ENCODE measurements at regions not wholly inside any gene's neighbourhood (a gene's known extent, or its start where the extent isn't known, plus 50 kb on each side); places are given as distances from the start of the nearest gene placed in this dataset.

- peaks cover 0 to 16% (median 12%) of the 10 kb centered on the region in 4 donors for H3K4me1 ChIP-seq
- peak overlapping the region in 2 of 5 donors; percentile 7 to 68 for H3K27ac ChIP-seq
- H3K36me3 ChIP-seq = no peaks in the 10 kb centered on the region
- TF ChIP-seq CTCF (IDR thresholded peaks at IDR 0.05) (no peak), POLR2AphosphoS5 (IDR thresholded peaks at IDR 0.05) (no peak), EP300 (IDR thresholded peaks at IDR 0.05) (no peak), POLR2A (IDR thresholded peaks at IDR 0.05) (no peak)
- H3K4me3 ChIP-seq = no peak overlapping the region
- WGBS, 5 donors = 79 to 88% (median 82%) methylated on average over 2 of the region's 2 CpGs
- no peaks in the 10 kb centered on the region for H3K27me3 ChIP-seq
- no peak for DNase-seq
- no peaks in the 10 kb centered on the region for H3K9me3 ChIP-seq
- intact Hi-C loops (cut with DNase I; ENCODE audit: low total_unique reads) = no loop called here
These were observed 54.8 kb upstream of the DYRK2 start for GRCh38 chr12:67593461-67594330.

DNA sequence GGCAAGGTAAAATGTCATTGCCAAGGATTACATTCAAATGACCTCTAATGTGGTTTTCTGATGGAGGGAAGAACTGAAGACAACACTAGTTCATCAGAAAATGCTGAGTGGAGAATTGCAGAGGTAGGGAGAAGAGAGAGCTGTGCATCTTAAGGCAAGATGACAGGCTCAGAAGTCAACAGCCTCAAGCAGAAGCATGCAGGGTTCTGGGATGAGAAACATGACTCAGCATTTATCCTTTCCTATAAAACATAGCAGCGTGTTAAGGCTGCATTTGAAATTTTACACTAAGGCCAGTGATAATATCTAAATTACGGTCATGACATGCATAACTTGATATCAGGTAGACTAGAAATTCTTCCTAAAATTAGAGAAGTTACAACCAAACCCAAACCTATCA lies 53.7 kb upstream of the DYRK2 start:
- no peak overlapping the region for H3K27ac ChIP-seq
- intact Hi-C loops (cut with DNase I; ENCODE audit: low total_unique reads) = no loop called here

DNA sequence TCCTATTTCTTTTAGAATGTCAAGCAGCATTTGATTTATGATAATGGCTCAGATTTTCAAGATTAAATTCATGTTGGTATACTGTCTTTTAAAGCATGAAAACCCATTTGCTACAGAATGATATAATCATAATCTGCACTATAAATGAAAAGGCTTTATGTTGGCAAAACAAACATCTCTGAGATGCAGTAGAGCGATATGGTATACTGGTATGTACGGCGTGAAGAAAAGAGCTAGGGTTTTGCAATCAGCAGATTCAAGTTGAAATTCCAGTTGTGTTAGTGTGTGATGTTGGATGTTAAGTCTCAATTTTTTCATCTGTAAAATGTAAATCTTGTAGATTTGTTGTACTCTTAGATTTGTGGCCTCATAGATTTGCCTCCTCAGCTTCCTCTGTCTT lies 53.2 kb upstream of the DYRK2 start:
- Histone ChIP-seq H3K4me3 (no peak overlapping the region), H3K9me3 (no peaks in the 10 kb centered on the region), H3K4me1 (peaks cover 0 to 16% (median 12%) of the 10 kb centered on the region in 4 donors), H3K27ac (no peak overlapping the region), H3K27me3 (no peaks in the 10 kb centered on the region), H3K36me3 (no peaks in the 10 kb centered on the region)
- WGBS, 5 donors = 64 to 80% (median 66%) methylated on average over 3 of the region's 3 CpGs
- no peak for TF ChIP-seq EP300 (IDR thresholded peaks at IDR 0.05)
- TF ChIP-seq POLR2A (IDR thresholded peaks at IDR 0.05) = no peak
- no peak for TF ChIP-seq CTCF (IDR thresholded peaks at IDR 0.05)
- no peak for TF ChIP-seq POLR2AphosphoS5 (IDR thresholded peaks at IDR 0.05)
- no peak for DNase-seq
- intact Hi-C loops (cut with DNase I; ENCODE audit: low total_unique reads) = no loop called here

More for the DNA sequence above, 53.7 kb upstream of the DYRK2 start:
- Histone ChIP-seq H3K4me1 (peaks cover 0 to 16% (median 12%) of the 10 kb centered on the region in 4 donors), H3K27me3 (no peaks in the 10 kb centered on the region), H3K9me3 (no peaks in the 10 kb centered on the region), H3K4me3 (no peak overlapping the region), H3K36me3 (no peaks in the 10 kb centered on the region)
- DNase-seq = no peak
- TF ChIP-seq POLR2AphosphoS5 (IDR thresholded peaks at IDR 0.05) (no peak), POLR2A (IDR thresholded peaks at IDR 0.05) (no peak), CTCF (IDR thresholded peaks at IDR 0.05) (no peak), EP300 (IDR thresholded peaks at IDR 0.05) (no peak)
- WGBS, 5 donors = 78 to 96% (median 89%) methylated on average over 2 of the region's 2 CpGs

DNA sequence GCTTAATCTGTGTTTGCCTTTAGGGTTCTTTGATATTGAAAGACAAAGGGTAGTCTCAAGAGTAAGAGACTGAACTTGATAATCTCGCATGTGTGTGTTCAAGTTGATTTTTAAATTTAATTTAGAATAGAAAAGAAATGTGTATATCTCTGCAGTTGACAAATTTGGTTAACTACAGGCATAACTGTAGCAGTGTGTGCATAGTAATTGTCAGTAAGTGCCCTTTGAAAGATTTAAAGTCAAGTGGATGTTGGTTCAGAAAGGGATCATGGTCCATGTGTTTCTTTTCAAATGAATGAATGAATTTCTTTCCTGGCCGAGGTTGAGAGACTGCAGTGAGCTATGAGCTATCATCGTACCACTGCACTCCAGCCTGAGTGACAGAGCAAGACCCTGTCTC lies 49.9 kb upstream of the DYRK2 start:
- H3K27ac ChIP-seq = no peak overlapping the region
- no peaks in the 10 kb centered on the region for H3K9me3 ChIP-seq
- no peak for TF ChIP-seq POLR2AphosphoS5 (IDR thresholded peaks at IDR 0.05)

More for the DNA sequence above, 49.9 kb upstream of the DYRK2 start:
- no peaks in the 10 kb centered on the region for H3K27me3 ChIP-seq
- DNase-seq = no peak
- no peaks in the 10 kb centered on the region for H3K36me3 ChIP-seq
- intact Hi-C loops (cut with DNase I; ENCODE audit: low total_unique reads) = no loop called here
- 51 to 71% (median 57%) methylated on average over 3 of the region's 3 CpGs for WGBS, 5 donors
- no peak overlapping the region for H3K4me3 ChIP-seq
- H3K4me1 ChIP-seq = peaks cover 0 to under 1% (median under 1%) of the 10 kb centered on the region in 4 donors

Data from stomach (tissue), 8 donors.